WTC11 (cell line): ENCODE measurements at regions not wholly inside any gene's neighbourhood (a gene's known extent, or its start where the extent isn't known, plus 50 kb on each side); places are given as distances from the start of the nearest gene placed in this dataset.

ENCODE experiments used
- ATAC-seq: fragments of 200-7000 bp; cut with Tn5 transposase; 2 replicates; pipeline ENCODE4 v1.10.0; 2021; ENCODE audit warnings: mild to moderate bottlenecking, moderate library complexity
- CTCF ChIA-PET: fragments of 300-600 bp; sonication (Branson Sonifier 250); formaldehyde crosslinking; loops from one replicate; lab custom pipeline; 2021; ENCODE audit warnings: antibody characterized with exemption; lab: Charles Lee
- POLR2A ChIA-PET: fragments of 350-600 bp; sonication (Branson Sonifier 250); formaldehyde crosslinking; loops from one replicate; lab custom pipeline; 2021; ENCODE audit warnings: antibody characterized with exemption; lab: Charles Lee
- DNase-seq: peaks from one replicate; pipeline ENCODE4 v3.0.0; 2021; ENCODE audit warnings: low spot score
- H3K27ac Mint-ChIP-seq: 2 replicates; pipeline ENCODE4 v1.8.0; 2021; ENCODE audit warnings: mixed read lengths
- H3K27me3 Mint-ChIP-seq: 2 replicates; pipeline ENCODE4 v1.8.0; 2021; ENCODE audit warnings: low read depth, mild to moderate bottlenecking, moderate library complexity, mixed read lengths
- H3K36me3 Mint-ChIP-seq: 2 replicates; pipeline ENCODE4 v1.8.0; 2021; ENCODE audit warnings: mixed read lengths
- H3K4me1 Mint-ChIP-seq: 2 replicates; pipeline ENCODE4 v1.8.0; 2022; ENCODE audit warnings: mixed read lengths
- H3K4me3 Mint-ChIP-seq: 2 replicates; pipeline ENCODE4 v1.8.0; 2021; ENCODE audit warnings: mild to moderate bottlenecking, moderate library complexity, mixed read lengths
- H3K9me3 Mint-ChIP-seq: 2 replicates; pipeline ENCODE4 v1.8.0; 2021; ENCODE audit warnings: mixed read lengths
- AFF4 ChIP-seq: sonication (generic); formaldehyde crosslinking; IDR thresholded peaks from 2 replicates; pipeline ENCODE4 v1.8.1; 2023; ENCODE audit warnings: mild to moderate bottlenecking, missing genetic modification reagents, borderline replicate concordance
- CREB1 ChIP-seq: sonication (generic); formaldehyde crosslinking; IDR thresholded peaks from 2 replicates; pipeline ENCODE4 v1.8.0; 2023; ENCODE audit warnings: mild to moderate bottlenecking, missing genetic modification reagents
- E2F5 ChIP-seq: sonication (generic); formaldehyde crosslinking; IDR thresholded peaks from 2 replicates; pipeline ENCODE4 v1.8.1; 2022; ENCODE audit warnings: mild to moderate bottlenecking, moderate library complexity, missing genetic modification reagents
- ETV6 ChIP-seq: sonication (generic); formaldehyde crosslinking; IDR thresholded peaks from 2 replicates; pipeline ENCODE4 v1.8.1; 2022; ENCODE audit warnings: mild to moderate bottlenecking, missing genetic modification reagents
- FOXP4 ChIP-seq: sonication (generic); formaldehyde crosslinking; IDR thresholded peaks from 2 replicates; pipeline ENCODE4 v1.8.0; 2022; ENCODE audit warnings: mild to moderate bottlenecking, missing genetic modification reagents
- HMGXB4 ChIP-seq: sonication (generic); formaldehyde crosslinking; IDR thresholded peaks from 2 replicates; pipeline ENCODE4 v1.8.1; 2023; ENCODE audit warnings: mild to moderate bottlenecking, moderate library complexity, missing genetic modification reagents
- KAT7 ChIP-seq: sonication (generic); formaldehyde crosslinking; IDR thresholded peaks from 2 replicates; pipeline ENCODE4 v1.8.1; 2023; ENCODE audit warnings: missing genetic modification reagents, mild to moderate bottlenecking, borderline replicate concordance
- NFE2L1 ChIP-seq: sonication (generic); formaldehyde crosslinking; IDR thresholded peaks from 2 replicates; pipeline ENCODE4 v1.8.1; 2023; ENCODE audit warnings: missing genetic modification reagents
- NR1H2 ChIP-seq: sonication (generic); formaldehyde crosslinking; IDR thresholded peaks from 2 replicates; pipeline ENCODE4 v1.9.0; 2021; ENCODE audit warnings: mild to moderate bottlenecking, moderate library complexity, missing genetic modification reagents
- NR2C2 ChIP-seq: sonication (generic); formaldehyde crosslinking; IDR thresholded peaks from 2 replicates; pipeline ENCODE4 v1.8.0; 2022; ENCODE audit warnings: mild to moderate bottlenecking, missing genetic modification reagents
- NR3C1 ChIP-seq: sonication (generic); formaldehyde crosslinking; conservative IDR thresholded peaks from 2 replicates; pipeline ENCODE4 v1.8.1; 2023; ENCODE audit warnings: low read depth, mild to moderate bottlenecking, missing genetic modification reagents
- PRRX2 ChIP-seq: fragments of 250-450 bp; sonication (Bioruptor Pico); IDR thresholded peaks from 2 replicates; pipeline ENCODE4 v1.8.0; 2021; ENCODE audit warnings: mild to moderate bottlenecking
- SOX15 ChIP-seq: fragments of 250-450 bp; sonication (Bioruptor Pico); IDR thresholded peaks from 2 replicates; pipeline ENCODE4 v1.9.0; 2021; ENCODE audit warnings: mild to moderate bottlenecking
- STAT6 ChIP-seq: sonication (generic); formaldehyde crosslinking; conservative IDR thresholded peaks from 2 replicates; pipeline ENCODE4 v1.8.1; 2023; ENCODE audit warnings: mild to moderate bottlenecking, low read depth, missing genetic modification reagents, moderate library complexity
- TEAD1 ChIP-seq: sonication (generic); formaldehyde crosslinking; IDR thresholded peaks from 2 replicates; pipeline ENCODE4 v1.8.0; 2022; ENCODE audit warnings: mild to moderate bottlenecking, missing genetic modification reagents
- ZBTB21 ChIP-seq: sonication (generic); formaldehyde crosslinking; IDR thresholded peaks from 2 replicates; pipeline ENCODE4 v1.8.1; 2023; ENCODE audit warnings: mild to moderate bottlenecking, missing genetic modification reagents, borderline replicate concordance
- ZNF263 ChIP-seq: sonication (generic); formaldehyde crosslinking; IDR thresholded peaks from 2 replicates; pipeline ENCODE4 v1.8.1; 2022; ENCODE audit warnings: low read depth, mild to moderate bottlenecking, moderate library complexity, missing genetic modification reagents
- ZSCAN18 ChIP-seq: fragments of 250-450 bp; sonication (Bioruptor Pico); IDR thresholded peaks from 2 replicates; pipeline ENCODE4 v2.1.2; 2022; ENCODE audit warnings: mild to moderate bottlenecking, moderate library complexity

- Mint-ChIP-seq H3K9me3 (no peaks in the 10 kb centered on the region), H3K4me1 (no peaks in the 10 kb centered on the region), H3K27me3 (no peaks in the 10 kb centered on the region), H3K27ac (no peak overlapping the region), H3K36me3 (no peaks in the 10 kb centered on the region), H3K4me3 (no peak overlapping the region)
- POLR2A ChIA-PET = no interaction called here
- DNase-seq (no peak), ATAC-seq (no peak)
- no peak for TF ChIP-seq TEAD1 (CRISPR knock-in tag)
- no peak for TF ChIP-seq PRRX2
- TF ChIP-seq ZSCAN18 = no peak
- TF ChIP-seq KAT7 (CRISPR knock-in tag) = no peak
- no peak for TF ChIP-seq NR1H2 (CRISPR knock-in tag)
- no peak for TF ChIP-seq FOXP4 (CRISPR knock-in tag)
- TF ChIP-seq NFE2L1 (CRISPR knock-in tag) = no peak
- TF ChIP-seq STAT6 (CRISPR knock-in tag) = no peak
- no peak for TF ChIP-seq NR3C1 (CRISPR knock-in tag)
- TF ChIP-seq E2F5 (CRISPR knock-in tag) = no peak
- TF ChIP-seq ZBTB21 (CRISPR knock-in tag) = no peak
- TF ChIP-seq ZNF263 (CRISPR knock-in tag) = no peak
- no peak for TF ChIP-seq ETV6 (CRISPR knock-in tag)
- no peak for TF ChIP-seq CREB1 (CRISPR knock-in tag)
- TF ChIP-seq HMGXB4 = no peak
- CTCF ChIA-PET = no interaction called here
These were observed 338.7 kb downstream of the CDH2 start for GRCh38 chr18:27838225-27838624.

GRCh38 chr18:27826101-27826500, 350.8 kb downstream of the CDH2 start:
- no peak overlapping the region for H3K27ac Mint-ChIP-seq
- peaks cover 13% of the 10 kb centered on the region for H3K9me3 Mint-ChIP-seq
- ATAC-seq (no peak), DNase-seq (no peak)
- peaks cover 18% of the 10 kb centered on the region for H3K4me1 Mint-ChIP-seq
- no peaks in the 10 kb centered on the region for H3K27me3 Mint-ChIP-seq
- POLR2A ChIA-PET = no interaction called here
- TF ChIP-seq AFF4 (CRISPR knock-in tag) (no peak), NR2C2 (CRISPR knock-in tag) (no peak), SOX15 (CRISPR knock-in tag) (no peak)
- CTCF ChIA-PET = interaction anchor here (1.1 kb wide), 1 partner anchor 76 kb away, joined by 3 read pairs; no protein-coding TSS in a partner anchor
- peaks cover 2% of the 10 kb centered on the region; the same call in 1 of the 2 replicates for H3K36me3 Mint-ChIP-seq
- no peak overlapping the region for H3K4me3 Mint-ChIP-seq
